Stimulated activated CD4-positive, alpha-beta T cell treated with anti-CD3 and anti-CD28 coated beads, Interleukin-2, amount 100 ng/mL, for 48 hours (primary cell): ENCODE measurements at regions not wholly inside any gene's neighbourhood (a gene's known extent, or its start where the extent isn't known, plus 50 kb on each side); places are given as distances from the start of the nearest gene placed in this dataset.

Source experiments
- DNase-seq, 2 donors: peaks; one replicate each; pipeline ENCODE4 v3.0.0-alpha.2; 2020

GRCh38 chr17:74027444-74027843 is 176.0 kb upstream of the RPL38 start:
- no peak for DNase-seq

- DNase-seq: no peak
These were observed 174.9 kb upstream of the RPL38 start for GRCh38 chr17:74028354-74029116.

GRCh38 chr17:74031316-74032090 is 172.0 kb upstream of the RPL38 start:
- no peak for DNase-seq

- DNase-seq: no peak
These were observed 171.3 kb upstream of the RPL38 start for GRCh38 chr17:74032222-74032621.

DNA sequence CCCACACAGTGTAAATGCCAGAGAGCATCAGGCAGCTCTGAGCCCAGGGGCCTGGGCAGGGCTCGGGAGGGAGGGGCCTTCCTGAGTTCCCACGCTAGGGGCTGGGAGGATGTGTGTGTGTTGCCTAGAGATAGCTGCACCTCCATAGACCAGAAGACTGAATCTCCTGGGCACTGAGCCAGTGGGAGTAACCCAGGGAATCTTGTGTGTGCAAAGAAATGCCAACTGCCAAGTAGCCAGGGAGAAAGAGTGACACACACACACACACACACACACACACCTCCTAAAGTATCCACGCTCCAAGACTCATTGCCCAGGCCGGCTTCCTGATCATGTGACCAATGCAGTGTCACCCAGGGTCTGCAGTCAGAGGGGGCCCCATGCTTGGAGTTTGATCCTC is 166.2 kb upstream of the RPL38 start:
- no peak for DNase-seq

DNA sequence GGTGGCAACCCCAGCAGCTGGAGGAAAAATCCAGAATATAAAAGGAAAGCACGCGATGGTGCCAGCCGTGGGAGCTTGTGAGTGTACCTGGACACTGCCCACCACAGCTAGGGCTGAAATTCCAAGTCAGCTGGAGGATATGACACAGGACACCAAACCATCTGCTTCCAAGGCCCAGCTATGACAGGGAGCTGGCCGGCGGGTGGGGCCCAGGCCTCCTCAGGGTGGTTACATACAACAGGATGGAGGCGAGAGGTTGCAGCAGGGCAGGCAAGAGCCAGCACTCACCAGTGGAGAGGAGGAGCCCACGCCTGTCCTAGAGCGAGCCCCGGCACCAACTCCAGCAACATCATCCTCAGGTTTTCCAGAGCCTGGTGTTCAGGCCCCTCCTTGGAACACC is 163.2 kb upstream of the RPL38 start:
- DNase-seq: no peak

GRCh38 chr17:74040729-74041128 is 162.7 kb upstream of the RPL38 start:
- no peak for DNase-seq

DNA sequence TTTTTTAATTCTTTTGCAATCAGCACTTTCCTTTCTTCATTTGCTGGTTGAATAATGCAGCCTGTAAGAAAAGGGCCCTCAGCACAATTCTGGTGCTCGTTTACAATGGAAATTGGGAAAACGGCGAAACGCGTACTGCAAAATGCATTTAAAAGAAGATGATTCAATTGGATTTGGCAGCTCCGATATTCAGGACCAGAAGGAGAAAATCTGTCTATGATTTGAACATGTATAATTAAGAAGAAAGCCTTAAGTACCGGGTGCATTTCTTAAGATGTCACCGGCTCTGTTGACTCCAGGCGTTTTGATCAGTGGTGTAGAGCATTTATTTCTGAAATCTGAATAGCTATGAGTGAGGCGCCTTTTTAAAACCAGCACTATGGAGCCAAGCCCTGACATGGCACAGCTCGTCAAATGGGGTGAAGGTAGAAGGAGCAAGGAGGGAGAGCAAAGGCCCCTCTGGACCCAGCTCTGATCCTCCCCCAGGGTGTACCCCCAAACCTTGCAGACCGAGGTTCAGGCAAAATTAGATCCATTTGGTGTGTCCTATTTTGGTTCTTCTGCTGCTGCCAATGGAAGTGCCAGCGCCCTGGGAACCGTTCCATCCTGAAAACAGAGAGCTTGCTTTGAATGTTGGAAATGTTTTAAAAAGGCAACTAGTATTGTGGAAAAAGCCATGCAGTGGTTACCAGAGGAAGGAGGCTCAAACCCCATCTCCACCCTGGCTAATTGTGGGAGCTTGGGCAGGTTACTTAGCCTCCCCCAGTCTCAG is 161.4 kb upstream of the RPL38 start:
- no peak for DNase-seq

- peak; percentile 39 to 51 for DNase-seq
These were observed 160.6 kb upstream of the RPL38 start for GRCh38 chr17:74042744-74043486.

GRCh38 chr17:74043976-74044375 is 159.5 kb upstream of the RPL38 start:
- DNase-seq: no peak

GRCh38 chr17:74045608-74046280 is 157.7 kb upstream of the RPL38 start:
- DNase-seq: no peak

- DNase-seq: no peak
These were observed 154.1 kb upstream of the RPL38 start for GRCh38 chr17:74049167-74049966.

- DNase-seq: no peak
These were observed 153.5 kb upstream of the RPL38 start for GRCh38 chr17:74049967-74050458.

DNA sequence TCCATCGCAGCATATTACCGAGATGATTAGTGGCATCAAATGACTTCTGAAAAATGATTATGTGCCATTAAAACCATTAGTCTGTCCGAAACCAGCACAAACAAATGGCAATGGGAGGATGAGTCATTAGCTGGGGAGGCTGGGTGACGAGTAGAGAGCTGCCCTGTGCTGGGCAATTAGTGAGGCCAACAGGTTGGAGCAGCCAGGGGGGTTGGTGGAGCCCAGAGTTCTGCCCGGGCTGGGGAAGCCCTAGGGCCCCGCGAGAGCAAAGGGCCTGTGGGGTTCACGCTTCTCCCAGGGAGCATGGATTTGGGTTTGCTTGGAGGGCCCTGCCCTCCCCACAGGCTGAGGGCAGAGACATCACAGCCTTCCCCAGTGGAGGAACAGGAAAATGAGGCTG is 152.1 kb upstream of the RPL38 start:
- DNase-seq: no peak

GRCh38 chr17:74052993-74053711 is 150.3 kb upstream of the RPL38 start:
- no peak for DNase-seq

- no peak for DNase-seq
These were observed 149.8 kb upstream of the RPL38 start for GRCh38 chr17:74053712-74054078.

- DNase-seq: no peak
These were observed 149.2 kb upstream of the RPL38 start for GRCh38 chr17:74054249-74054648.

DNA sequence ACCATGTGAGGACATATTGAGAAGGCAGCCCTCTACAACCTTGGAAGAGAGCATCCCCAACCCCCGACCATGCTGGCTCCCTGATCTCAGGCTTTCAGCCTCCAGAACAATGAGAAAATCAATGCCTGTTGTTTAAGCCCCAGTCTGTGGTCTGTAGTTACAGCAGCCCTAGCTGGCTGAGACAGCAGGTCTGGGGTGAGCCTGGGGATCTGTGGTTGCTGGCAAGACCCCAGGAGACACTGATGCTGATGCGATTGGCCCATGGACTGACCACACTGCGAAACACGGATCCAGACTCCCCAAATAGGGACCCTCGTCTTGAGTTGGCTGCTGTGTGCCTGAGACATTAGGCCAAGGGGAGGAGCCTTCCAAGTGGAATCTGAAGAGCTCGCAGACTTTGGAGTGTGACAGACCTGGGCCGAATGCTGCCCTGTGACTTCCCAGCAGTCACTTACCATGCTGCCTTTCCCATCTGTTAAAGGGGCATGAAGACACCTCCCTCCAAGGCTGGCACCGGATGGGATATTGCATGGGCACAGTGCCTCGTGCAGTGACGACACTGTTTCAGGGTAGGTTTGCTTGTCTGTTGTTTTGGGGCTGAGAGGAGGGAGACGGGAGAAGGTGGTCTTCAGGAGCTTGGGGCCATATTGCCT is 147.8 kb upstream of the RPL38 start:
- DNase-seq: no peak

DNA sequence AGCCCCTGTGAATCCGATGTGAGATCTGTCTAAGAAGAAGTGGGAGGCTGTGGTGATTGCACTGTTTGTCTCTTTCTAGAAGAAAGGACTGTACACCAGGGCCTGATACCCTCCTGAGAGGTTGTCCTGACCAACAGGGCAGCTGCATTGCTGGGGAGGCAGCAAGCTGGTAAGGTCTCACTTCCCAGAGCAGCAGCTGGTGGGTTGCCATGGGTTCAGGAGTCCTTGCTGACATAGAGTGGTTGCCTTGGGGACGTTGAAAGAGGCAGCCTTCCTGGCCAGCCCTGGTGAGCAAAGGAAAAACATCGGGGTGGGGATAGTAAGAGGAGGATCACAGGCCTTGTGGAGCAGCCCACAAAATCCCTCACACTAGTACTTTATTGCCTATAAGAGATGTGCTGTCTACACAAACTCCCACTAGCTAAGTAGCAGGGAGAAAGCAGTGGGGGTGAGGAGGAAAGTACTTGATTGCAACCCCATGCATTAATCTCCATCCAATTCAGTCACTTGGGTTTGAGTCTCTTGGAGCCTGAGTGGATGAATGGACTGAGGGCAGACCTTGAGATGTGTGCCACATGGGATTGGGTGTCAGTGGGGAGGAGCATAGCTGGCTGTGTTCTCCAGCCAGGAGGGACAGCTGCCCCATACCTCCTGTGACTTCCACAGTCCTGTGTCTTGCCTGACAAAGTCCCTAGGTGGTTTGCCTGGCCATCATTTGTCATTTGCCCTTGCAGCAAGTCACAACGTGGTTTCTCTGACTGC is 143.8 kb upstream of the RPL38 start:
- DNase-seq: no peak
